HT1080 (cell line): ENCODE measurements at regions not wholly inside any gene's neighbourhood (a gene's known extent, or its start where the extent isn't known, plus 50 kb on each side); places are given as distances from the start of the nearest gene placed in this dataset.
A peak's percentile ranks its signal among the peaks of the same experiment; 100 is the strongest.

Experiments
- DNase-seq: peaks from one replicate; pipeline ENCODE4 v3.0.0-alpha.2; 2015; ENCODE audit warnings: low read depth

DNA sequence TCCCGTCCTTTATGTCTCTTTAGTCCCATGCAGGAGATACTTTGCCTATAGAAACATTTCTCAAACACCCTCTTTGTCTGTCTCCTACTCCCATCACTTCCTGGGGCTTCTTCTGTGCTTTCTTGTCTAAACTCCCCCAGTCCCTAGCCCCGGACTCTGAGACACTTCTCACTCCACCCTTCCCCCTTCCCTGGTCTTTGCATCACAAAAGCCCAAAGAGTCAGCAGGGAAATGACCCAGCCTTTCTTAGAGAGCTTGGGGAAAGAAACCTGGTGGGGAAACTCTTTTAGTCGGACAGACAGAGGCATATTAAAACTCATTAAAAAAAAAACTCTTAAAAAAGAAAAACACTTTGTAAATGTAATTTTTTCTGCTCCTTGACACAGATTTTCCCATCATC, 211.2 kb downstream of the TJP1 start:
- no peak for DNase-seq

DNA sequence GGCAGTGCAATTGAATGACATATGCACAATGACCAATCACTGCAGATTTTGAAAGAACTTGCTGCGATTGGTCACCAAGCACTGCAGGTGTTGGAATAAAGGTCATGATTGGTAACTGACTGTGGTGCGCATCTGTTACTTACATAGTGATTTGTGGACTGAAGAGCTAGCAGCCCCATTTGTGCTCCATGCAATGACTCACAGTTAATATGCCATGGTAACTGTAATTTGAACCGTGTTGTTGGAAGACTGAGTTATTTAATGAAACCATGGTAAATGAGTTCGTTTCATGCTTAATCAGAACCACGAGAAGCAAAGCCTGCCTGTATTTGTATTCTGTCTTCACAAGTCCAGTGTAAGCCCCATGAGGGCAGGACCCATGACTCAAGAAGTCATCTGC, 220.5 kb downstream of the TJP1 start:
- DNase-seq = peak; percentile 48

DNA sequence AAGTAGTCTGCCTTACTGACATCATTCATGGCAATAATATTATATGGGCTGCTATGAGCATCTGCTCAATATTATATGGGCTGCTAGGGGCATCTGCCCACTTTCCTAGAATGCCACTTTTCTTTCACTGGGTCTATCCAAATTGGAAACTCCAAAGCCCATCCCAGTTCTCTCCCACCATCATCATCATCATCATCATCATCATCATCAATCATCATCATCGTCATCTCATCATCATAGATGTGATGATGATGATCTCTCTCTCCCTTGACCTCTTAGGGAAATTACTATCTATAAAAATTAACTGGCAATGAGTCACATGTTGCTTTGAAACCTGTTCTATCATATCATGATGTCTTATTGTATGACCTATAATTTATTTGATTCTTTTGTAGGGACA, 222.0 kb downstream of the TJP1 start:
- no peak for DNase-seq

DNA sequence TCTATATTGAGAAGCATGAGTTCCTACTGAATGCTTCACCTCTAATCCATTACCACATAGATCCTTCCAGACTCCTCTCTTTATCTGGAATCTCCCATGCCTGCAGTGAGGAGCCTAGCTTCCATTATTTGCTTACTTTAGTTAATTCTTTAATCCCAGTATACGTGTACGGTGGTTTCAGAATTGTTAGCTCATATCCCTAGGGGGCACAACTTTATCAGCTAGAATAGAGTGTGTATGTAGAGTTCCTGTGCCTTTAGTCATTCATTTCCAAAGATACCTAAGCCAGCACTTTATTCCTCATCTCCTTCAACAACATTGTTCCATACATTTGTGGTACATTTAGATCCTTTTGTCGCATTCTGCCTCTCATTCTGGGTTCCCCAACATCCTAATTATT, 226.0 kb downstream of the TJP1 start:
- DNase-seq = peak; percentile 24

DNA sequence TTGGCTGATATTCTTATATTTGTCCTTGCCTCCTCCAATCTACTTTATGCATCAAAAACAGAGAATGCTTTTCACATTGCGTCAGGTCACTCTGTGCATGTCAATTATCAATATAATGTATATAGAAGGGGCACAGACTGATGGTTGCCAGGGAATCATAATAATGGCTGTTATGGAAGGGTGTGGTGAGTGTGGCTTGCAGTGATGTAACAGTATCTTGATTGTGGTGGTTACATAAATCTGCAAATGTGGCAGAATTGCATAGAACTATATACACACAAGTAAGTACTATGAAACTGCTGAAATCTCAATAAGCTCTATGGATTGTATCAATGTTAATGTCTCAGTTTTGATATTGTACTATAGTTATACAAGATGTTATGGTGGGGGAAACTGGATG, 228.6 kb downstream of the TJP1 start:
- no peak for DNase-seq

DNA sequence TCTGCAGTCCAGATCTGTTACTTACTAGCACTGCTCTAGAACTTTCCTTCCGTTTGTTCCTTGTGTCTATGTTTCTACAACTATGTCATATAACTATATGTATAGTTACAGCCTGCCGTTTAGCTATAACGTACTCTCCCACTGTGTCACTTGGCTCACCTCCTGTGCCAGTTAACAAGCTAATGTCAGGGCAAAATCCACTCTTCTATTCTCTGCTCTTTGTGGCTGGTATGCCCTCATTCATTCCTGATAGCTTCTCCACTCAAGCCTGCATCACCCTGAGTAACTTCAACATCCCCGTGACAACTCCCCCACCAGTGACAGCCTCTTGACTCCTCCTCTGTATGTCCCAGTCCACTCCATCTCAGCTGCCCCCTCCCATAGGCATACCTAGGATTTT, 229.2 kb downstream of the TJP1 start:
- no peak for DNase-seq

DNA sequence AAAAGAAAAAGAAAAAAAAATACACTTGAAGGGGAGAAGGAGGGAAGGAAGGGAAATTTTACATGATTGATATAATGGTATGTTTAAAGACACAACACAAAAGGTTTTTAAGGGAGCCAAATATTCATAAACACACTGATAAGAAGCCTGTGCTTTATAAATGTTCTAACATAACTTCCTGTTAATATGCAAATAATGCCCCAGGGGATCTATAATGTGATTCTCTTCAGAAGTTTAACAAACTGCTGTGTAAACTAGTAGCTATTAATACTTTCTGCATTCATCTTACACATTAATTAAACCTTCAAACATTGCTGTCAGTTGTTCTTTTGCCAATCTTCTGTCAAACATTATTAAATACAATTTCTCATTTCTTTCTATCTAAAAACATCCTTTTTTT, 231.6 kb downstream of the TJP1 start:
- no peak for DNase-seq

DNA sequence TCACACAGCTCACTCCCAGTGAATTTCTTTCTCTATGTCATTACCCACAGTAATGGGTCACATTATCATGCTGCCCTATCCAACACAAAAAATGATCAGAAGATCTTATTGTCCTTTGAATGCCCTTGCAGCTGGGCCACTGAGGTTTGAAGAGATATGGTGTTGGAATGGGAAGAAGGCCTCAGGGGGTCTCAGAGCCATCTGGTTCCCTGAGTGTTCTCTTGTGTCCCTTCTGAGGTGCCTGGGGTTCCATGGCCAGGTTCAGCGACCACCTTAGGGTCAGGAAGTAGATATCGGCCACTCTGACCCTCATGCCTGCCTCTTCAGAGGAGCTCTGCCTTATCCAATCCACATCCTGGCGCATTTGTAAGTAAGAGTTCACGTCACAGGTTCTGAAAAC, 232.3 kb downstream of the TJP1 start:
- DNase-seq = no peak

DNA sequence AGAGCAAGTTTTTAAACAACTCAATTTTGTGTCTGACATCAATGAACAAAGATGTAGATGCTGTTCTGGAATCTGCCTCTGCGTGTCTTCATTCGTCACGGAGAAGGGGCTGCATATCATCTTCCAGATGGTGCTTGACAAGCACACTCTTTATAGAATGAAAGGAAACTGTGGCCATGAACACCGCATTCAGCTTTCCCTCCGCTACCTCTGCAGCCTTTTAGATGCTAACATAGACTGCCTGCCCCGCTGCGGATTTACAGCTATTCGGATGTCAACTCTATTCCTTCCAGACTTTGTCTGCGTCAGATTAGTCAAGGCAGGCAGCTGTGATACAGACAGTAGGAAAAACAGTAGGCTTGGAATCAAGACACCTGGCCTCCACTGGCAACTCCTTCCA, 232.9 kb downstream of the TJP1 start:
- no peak for DNase-seq

DNA sequence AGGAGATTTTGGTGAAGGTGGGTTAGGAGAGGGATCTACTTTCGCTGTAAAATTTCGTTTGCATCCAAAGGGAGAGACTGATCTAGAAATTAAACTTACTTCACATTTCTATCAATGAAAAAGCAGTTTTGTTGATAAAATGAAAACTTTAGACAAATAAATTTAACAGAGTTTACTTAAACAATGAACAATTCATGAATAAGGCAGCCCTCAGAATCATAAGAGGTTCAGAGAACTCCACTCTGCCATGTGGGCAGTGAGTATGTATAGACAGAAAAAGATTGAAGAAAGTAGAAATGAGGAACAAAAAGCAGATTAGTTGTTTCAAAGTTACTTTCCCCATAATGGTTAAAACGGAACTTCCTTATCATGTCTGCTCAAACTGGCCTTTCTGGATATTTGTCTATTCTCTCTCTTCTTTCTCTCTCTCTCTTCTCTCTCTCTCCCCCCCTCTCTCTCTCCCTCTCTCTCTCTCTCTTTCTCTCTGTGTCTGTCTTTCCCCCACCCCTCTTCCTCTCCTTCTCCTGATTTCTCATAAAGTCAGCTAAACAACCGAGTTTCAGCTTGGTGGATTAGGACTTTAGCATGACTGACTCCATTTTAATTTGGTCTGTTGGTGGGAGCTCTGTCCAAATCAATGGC, 248.9 kb downstream of the TJP1 start:
- DNase-seq = no peak

DNA sequence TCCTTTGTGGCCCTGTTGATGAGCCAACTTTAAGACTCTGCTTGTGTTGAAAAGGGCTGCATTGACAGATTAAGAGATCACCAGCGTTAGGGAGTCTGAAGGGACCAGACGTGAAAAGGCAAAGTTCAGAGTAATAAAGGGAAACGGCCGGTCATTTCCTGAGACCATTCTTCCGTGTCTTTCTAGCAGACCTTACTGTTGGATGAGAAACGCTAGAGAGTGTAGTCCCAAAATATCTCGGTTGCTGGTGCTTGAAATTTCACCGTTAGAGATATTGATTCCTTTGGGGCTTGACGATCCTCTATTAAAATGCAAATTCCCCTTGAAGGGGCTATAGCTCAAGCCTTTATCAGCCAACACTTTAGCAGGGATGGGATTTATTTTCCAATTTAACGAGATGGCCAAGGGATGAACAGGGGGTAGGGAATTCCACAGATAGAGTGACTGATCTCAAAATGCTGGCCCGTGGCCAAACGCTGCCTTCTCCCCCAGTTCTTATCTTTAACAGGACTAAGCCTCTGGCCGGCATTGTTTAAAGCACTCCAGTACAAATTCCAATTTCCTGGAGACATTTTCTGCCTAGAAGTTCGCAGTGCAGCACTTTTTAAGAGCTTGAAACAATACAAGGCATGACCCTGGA, 250.4 kb downstream of the TJP1 start:
- no peak for DNase-seq

DNA sequence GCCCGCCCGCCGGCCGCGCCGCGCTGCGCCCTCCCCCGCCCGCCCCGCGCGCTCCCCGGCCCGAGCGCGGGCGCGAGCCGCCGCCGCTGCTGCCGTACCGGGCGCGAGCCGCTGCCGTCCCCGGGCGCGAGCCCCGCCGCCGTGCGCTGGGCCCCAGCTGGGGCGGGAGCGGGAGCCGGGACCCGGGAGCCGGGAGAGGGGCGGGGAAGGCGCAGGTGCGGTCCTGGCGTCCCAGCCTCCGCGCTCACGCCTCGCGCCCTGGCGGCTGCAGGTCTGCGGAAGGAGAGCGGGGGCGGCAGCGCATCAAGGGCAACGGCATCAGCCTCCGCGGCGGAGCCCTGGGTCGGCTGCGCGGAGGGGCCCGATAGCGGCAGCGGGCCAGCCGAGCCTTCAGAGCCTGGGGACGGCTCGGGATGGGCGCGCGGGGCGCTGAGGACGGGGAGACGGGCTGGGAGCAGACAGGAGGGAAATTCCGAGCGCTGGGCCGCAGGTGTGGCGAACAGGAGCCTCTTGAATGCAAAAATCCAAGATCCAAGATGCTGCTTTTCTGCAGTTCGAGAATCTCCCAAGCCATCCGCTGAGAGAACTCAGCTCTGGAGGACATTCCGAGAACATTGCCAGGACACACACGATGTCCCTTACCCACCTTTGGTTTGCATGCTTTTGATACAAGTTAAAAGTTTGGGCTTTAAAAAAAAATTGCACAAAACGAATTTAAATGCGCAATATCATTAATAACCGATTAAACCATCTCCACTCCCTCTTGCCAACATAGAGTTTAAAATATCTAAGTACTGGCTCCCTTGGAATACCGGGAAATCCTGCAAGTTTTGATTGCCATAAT, 251.1 kb downstream of the TJP1 start:
- no peak for DNase-seq

DNA sequence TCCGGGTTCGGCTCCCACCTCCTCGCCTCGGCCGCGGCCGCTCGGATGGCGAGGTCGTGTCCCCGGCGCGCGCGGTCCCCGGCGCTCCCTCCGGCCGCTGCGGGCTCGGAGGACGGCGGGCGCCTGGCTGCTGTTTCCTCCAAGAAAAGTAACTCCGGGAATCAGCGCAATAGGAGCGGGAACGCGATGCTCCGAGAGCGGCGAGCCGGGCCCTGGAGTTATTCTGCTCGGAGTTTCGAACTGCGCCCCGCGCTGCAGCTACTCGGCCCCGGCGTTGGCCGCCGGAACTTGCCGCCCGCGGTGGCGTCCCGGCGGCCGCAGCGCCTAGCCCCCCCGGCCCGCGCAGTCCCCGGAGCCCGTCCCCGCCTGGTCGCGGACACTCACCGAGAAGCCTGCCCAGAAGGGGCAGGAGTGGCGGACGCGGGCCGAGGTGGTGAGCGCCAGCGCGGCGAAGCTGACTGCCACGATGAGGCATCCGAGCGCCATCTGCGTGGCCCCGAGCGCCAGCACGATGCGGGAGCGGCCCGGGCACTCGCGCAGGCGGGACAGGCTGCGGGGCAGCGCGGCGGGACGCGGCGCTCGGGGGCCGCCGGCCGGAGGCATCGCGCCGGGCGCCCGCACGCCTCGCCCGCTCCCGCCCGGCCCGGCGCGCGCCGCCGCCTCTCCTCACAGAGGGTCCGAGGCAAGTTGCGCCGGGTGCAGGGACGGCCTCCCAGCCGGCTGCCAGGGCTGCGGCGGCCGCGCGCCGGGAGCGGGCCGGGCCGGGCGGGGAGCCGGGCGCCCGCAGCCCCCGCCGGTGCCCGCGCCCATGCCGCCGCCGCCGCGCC, 251.9 kb downstream of the TJP1 start:
- DNase-seq = no peak

DNA sequence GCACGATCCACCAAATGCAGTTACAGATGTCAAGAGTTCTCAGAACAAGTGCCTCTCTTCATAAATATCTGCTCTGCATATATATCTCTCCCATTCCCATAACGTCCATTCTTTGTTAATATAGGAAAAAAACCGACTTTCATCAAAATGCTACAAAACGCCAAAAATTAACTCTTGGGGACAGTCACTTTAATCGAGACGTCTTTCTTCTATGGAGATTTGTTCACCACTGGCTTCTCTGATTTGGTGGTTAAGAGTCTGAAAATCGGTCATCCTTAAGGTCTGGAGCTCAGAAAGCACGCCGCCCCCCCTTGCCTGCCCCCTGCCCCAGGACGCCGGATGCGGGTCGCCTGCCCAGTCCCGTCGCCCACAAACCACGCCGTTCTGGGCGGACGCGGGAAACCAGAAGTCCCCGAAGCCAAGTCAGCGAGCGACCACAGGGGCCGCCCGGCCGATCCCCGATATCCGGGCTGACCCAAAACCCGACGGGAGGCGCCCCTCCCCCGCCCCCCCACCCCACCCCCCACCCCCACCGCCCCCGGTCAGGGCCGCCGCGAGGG, 252.7 kb downstream of the TJP1 start:
- DNase-seq = no peak

DNA sequence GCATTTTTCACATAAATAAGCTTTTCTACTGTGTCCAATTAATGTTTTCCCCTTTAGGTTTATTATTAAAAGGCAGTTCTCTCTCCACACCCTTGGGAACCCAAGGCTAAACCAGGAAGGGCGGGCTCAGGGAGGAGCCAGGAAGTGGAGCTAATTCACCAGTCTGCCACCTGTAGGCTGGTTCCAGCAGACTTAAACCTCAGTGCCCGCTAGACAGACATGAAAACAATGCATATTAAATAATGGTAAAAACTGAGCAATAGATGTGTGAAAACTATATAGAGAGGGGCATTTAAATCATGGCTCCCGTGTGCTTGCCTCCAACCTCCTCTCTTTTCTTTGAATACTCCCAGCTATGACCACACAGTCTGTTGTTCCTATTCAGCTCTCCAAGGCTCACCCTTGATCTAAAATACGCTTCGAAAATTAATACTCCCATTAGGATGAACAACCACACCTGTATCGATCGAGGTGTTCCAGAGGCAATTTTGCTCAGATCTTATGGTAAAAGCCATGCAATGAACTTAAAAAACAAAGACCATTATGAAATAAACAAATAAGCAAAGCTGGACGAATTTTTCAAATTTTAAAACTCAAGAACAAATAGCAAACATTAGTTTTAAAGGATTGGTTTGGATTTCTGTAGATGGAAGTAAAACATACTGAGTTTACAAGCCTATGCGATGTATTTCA, 253.3 kb downstream of the TJP1 start:
- peak; percentile 31 for DNase-seq

DNA sequence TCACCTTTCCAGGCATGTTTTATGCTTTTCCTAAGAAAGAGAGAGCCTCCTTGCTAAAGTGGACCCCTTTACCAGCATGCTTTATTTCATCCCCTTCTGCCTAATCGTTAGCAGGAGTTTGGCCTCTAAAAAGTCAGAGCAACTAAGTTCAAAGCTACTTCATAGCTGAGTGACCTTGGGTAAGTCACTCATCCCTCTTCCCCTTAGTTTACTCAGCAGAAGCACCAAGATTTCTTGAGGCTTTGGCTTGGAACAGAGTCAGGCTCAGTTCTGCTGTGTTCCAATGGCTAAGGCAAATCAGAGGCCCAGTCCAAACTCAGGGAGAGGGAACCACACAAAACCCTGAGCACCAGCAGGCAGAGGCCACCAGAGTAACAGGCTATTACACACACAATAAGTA, 254.9 kb downstream of the TJP1 start:
- no peak for DNase-seq

DNA sequence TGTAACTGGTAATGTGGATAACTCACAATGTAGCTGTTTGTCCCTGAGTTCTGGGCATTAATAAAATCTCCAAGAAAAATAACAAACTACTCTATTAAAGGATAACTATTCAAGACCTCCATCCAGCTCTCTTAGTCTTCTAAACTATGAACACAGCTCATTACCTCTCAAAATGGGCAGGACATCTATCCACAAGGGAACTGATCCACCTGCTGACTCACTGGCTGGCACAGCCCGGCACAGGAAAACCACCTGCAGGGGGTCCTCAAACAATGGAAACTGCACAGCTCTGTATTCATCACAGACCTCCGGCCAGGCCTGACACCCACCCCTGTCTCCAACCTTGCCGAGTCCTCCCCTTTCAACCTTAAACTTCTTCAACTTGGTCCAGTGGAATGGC, 255.4 kb downstream of the TJP1 start:
- DNase-seq = no peak

DNA sequence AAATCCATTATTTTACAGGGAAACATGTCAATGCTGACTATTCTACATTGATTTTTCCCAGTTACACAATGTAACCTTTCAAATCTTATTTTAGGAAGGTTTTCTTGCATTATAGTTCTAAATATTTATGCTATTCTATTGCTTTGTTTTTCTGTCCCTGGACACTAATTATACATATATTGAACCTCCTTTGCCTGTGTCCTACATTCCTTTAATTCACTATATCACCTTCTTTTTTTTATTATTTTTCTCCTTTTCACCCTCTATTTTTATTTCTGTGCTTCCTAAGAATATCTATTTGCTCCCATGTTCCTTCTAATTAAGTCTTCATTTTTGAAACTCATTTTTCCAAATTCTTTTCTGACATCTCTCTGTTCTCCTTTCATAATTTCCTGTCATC, 259.2 kb downstream of the TJP1 start:
- DNase-seq = no peak

DNA sequence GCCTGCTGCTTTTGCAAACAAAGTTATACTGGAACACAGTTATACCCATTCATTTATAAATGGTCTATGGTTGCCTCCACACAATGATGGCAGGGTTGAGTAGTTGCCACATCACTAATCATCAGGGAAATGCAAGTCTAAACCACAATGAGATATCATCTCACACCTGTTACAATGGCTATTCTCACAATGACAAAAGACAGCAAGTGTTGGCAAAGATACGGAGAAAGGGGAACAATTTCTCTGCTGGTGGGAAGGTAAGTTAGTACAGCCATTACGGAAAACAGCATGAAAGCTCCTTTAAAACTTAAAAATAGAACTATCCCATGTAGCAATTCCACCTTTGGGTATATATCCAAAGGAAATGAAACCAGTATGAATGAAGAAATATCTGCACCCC, 261.4 kb downstream of the TJP1 start:
- DNase-seq = no peak

DNA sequence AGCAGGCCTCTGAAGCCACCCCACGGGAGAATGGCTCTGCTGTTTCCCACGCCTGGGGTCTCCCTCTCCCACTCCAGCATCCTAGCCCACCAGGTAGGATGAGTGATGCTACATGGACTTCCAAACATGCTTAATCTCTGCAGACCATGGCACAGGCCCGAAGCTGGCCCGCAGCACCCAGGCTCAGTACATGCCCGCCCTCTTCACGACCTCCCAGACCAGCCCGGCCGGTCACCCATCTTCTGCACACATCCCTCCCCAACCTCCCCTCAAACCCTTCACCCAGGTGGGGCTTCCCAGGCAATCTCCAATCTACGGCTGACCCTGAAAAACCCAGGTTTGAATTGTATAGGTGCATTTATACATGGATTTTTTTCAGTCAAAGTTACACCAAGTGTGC, 264.0 kb downstream of the TJP1 start:
- no peak for DNase-seq

DNA sequence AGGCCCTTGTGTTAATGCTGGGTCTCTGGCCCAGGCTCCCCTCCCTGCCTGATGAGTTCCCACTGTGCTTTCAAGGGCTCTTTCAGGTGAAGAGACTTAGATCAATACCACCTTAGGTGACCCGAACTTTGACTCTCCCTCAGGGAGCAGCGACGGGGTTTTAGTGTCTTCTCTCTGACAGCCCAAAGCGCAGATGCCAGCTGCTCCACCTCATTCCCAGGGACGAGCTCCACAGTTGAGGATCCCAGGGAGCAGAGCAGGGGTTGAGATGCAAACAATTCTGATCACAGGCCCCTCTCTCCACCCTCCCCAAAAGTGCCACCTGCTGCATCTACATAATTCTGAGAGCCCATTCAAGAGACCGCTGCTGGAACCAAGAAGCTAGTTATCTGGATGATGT, 265.1 kb downstream of the TJP1 start:
- no peak for DNase-seq
